GM13976 (cell line): ENCODE measurements at regions not wholly inside any gene's neighbourhood (a gene's known extent, or its start where the extent isn't known, plus 50 kb on each side); places are given as distances from the start of the nearest gene placed in this dataset.

Experiments used
- DNase-seq: peaks from one replicate; pipeline ENCODE4 v3.0.0; 2012; ENCODE audit warnings: low spot score
- in situ Hi-C: fragments of 300-500 bp; cut with MboI; formaldehyde crosslinking; loops from one replicate; pipeline ENCODE4 v1.12.0; 2022; ENCODE audit warnings: low sequenced_read_pairs, mixed read lengths, inconsistent platforms; ENCODE audit not compliant: unreplicated experiment
- TF ChIP-seq, protein P1 (sequence below): IDR thresholded peaks from 2 replicates; pipeline ENCODE4 v1.5.1; 2012; ENCODE audit warnings: borderline replicate concordance, mild to moderate bottlenecking; ENCODE audit not compliant: insufficient read depth; ENCODE audit errors: extremely low read depth, missing control alignments, control extremely low read depth

- DNase-seq = no peak
- in situ Hi-C loops = no loop called here
- TF ChIP-seq, protein P1, sequence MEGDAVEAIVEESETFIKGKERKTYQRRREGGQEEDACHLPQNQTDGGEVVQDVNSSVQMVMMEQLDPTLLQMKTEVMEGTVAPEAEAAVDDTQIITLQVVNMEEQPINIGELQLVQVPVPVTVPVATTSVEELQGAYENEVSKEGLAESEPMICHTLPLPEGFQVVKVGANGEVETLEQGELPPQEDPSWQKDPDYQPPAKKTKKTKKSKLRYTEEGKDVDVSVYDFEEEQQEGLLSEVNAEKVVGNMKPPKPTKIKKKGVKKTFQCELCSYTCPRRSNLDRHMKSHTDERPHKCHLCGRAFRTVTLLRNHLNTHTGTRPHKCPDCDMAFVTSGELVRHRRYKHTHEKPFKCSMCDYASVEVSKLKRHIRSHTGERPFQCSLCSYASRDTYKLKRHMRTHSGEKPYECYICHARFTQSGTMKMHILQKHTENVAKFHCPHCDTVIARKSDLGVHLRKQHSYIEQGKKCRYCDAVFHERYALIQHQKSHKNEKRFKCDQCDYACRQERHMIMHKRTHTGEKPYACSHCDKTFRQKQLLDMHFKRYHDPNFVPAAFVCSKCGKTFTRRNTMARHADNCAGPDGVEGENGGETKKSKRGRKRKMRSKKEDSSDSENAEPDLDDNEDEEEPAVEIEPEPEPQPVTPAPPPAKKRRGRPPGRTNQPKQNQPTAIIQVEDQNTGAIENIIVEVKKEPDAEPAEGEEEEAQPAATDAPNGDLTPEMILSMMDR = no peak
Observed at GRCh38 chr17:79538291-79538690, 72.6 kb downstream of the RBFOX3 start.

- no peak for DNase-seq
- TF ChIP-seq, protein P1 = no peak
- in situ Hi-C loops = no loop called here
Observed at GRCh38 chr17:79537686-79538085, 73.2 kb downstream of the RBFOX3 start.

DNA sequence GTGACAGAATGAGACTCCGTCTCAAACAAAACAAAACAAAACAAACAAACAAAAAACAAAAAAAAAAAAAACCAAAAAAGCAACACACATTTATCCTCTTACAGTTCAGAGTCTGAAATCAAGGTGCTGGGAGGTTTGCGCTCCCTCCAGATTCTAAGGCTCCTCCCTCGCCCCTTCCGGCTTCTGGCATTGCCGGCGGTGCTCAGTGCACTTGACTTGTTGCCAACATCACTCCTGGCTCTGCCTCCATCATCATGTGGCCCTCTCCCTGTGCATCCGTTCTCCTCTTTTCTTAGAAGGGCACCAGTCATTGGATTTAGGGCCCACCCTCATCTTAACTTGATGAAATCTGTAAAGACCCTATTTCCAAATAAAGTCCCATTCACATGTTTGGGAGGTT is 73.8 kb downstream of the RBFOX3 start:
- TF ChIP-seq, protein P1 = no peak
- in situ Hi-C loops = no loop called here
- DNase-seq = no peak

- DNase-seq = no peak
- in situ Hi-C loops = no loop called here
- TF ChIP-seq, protein P1 = no peak
Observed at GRCh38 chr17:79536212-79536840, 74.5 kb downstream of the RBFOX3 start.

- in situ Hi-C loops = no loop called here
- TF ChIP-seq, protein P1 = no peak
- no peak for DNase-seq
Observed at GRCh38 chr17:79535728-79536025, 75.2 kb downstream of the RBFOX3 start.

DNA sequence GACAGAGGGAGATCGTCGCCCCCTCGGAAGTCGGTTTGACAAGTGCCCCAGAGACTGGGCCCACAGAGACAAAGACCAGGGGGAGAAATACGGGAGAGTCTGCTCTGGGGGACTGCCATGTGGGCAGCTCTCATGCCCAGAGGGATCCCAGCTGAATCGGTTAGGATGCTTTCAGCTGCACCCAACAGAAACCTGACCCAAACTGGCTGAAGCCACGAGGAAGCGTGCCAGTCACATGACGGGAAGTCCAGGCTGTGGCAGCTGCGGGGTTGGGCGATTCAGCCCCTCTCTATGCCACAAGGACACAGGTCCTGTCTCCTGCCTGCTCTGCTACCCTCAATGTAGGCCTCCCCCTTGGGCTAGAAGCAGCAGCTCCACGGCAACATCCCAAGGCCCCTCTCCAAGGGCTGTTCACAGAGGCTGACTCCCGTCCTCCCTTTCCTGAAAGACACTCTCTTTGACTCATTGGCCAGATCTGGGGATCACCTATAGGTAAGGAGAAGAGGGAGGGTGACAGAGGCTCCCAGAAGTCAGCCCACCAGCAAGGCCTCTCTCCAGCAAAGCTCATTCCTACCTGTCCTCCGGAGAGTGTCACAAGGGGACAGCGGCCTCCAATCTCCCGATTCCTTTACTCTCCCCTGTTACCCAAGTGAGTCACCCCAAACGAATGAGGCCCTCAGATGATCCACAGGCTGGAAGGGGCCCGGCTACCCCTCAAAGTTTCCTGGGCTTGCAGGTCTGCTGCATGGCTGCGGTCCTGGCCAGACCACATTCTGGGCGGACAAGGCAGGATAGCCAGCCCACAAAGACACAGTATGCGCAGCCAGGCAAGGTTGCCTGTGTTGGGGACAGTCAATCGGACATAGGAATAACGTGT is 75.8 kb downstream of the RBFOX3 start:
- TF ChIP-seq, protein P1 = no peak
- in situ Hi-C loops = no loop called here

More for the DNA sequence above, 75.8 kb downstream of the RBFOX3 start:
- no peak for DNase-seq
